ENCODE measurements at regions not wholly inside any gene's neighbourhood (a gene's known extent, or its start where the extent isn't known, plus 50 kb on each side); places are given as distances from the start of the nearest gene placed in this dataset.

GRCh38 chr2:23134726-23135125 is 250.3 kb upstream of the KLHL29 start:
- peaks cover 0 to 3% of the 10 kb centered on the region in 2 donors for H3K27me3 Mint-ChIP-seq (ENCODE audit: low read depth in 2 of 2)
- no peaks in the 10 kb centered on the region for H3K36me3 Mint-ChIP-seq
- no peak overlapping the region for H3K27ac Mint-ChIP-seq
- Histone ChIP-seq H3K4me3 (ENCODE audit: low read length) (no peak overlapping the region), H3K27ac (ENCODE audit: low read length) (no peak overlapping the region), H3K36me3 (ENCODE audit: control insufficient read depth, insufficient read depth, low read length) (no peaks in the 10 kb centered on the region), H3K4me1 (ENCODE audit: control insufficient read depth, insufficient read depth, low read length) (no peaks in the 10 kb centered on the region), H3K9me3 (ENCODE audit: control insufficient read depth, insufficient read depth, low read length) (no peaks in the 10 kb centered on the region), H3K27me3 (ENCODE audit: control insufficient read depth, insufficient read depth, low read length) (no peaks in the 10 kb centered on the region)
- no peaks in the 10 kb centered on the region for H3K4me1 Mint-ChIP-seq
- intact Hi-C loops (cut with micrococcal nuclease), result no loop called here
- peaks cover 0 to 5% of the 10 kb centered on the region in 2 donors for H3K9me3 Mint-ChIP-seq
- no peak overlapping the region for H3K4me3 Mint-ChIP-seq
- DNase-seq, result no peak
- TF ChIP-seq, protein P1, sequence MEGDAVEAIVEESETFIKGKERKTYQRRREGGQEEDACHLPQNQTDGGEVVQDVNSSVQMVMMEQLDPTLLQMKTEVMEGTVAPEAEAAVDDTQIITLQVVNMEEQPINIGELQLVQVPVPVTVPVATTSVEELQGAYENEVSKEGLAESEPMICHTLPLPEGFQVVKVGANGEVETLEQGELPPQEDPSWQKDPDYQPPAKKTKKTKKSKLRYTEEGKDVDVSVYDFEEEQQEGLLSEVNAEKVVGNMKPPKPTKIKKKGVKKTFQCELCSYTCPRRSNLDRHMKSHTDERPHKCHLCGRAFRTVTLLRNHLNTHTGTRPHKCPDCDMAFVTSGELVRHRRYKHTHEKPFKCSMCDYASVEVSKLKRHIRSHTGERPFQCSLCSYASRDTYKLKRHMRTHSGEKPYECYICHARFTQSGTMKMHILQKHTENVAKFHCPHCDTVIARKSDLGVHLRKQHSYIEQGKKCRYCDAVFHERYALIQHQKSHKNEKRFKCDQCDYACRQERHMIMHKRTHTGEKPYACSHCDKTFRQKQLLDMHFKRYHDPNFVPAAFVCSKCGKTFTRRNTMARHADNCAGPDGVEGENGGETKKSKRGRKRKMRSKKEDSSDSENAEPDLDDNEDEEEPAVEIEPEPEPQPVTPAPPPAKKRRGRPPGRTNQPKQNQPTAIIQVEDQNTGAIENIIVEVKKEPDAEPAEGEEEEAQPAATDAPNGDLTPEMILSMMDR (IDR thresholded peaks at IDR 0.05), result no peak
- no peak for ATAC-seq
- 68% methylated on average over 1 of the region's 1 CpG for WGBS (ENCODE audit: insufficient coverage)

GRCh38 chr2:23135481-23136100 is 249.4 kb upstream of the KLHL29 start:
- intact Hi-C loops (cut with micrococcal nuclease), result no loop called here
- TF ChIP-seq, protein P1 (IDR thresholded peaks at IDR 0.05), result no peak
- ATAC-seq (no peak), DNase-seq (no peak)
- H3K36me3 Mint-ChIP-seq, result no peaks in the 10 kb centered on the region
- no peaks in the 10 kb centered on the region for H3K27me3 ChIP-seq (ENCODE audit: control insufficient read depth, insufficient read depth, low read length)
- WGBS (ENCODE audit: insufficient coverage), result 39% methylated on average over 9 of the region's 9 CpGs
- no peaks in the 10 kb centered on the region for H3K9me3 ChIP-seq (ENCODE audit: control insufficient read depth, insufficient read depth, low read length)
- no peak overlapping the region for H3K27ac Mint-ChIP-seq
- no peak overlapping the region for H3K27ac ChIP-seq (ENCODE audit: low read length)
- H3K4me3 Mint-ChIP-seq, result no peak overlapping the region
- H3K4me1 Mint-ChIP-seq, result no peaks in the 10 kb centered on the region
- H3K4me1 ChIP-seq (ENCODE audit: control insufficient read depth, insufficient read depth, low read length), result no peaks in the 10 kb centered on the region
- peaks cover 0 to 3% of the 10 kb centered on the region in 2 donors for H3K27me3 Mint-ChIP-seq (ENCODE audit: low read depth in 2 of 2)
- no peaks in the 10 kb centered on the region for H3K36me3 ChIP-seq (ENCODE audit: control insufficient read depth, insufficient read depth, low read length)
- no peak overlapping the region for H3K4me3 ChIP-seq (ENCODE audit: low read length)
- H3K9me3 Mint-ChIP-seq, result peaks cover 0 to 3% of the 10 kb centered on the region in 2 donors

- Mint-ChIP-seq H3K9me3 (peaks cover 0 to 3% of the 10 kb centered on the region in 2 donors), H3K27ac (no peak overlapping the region), H3K36me3 (no peaks in the 10 kb centered on the region), H3K27me3 (ENCODE audit: low read depth in 2 of 2) (peaks cover 0 to 3% of the 10 kb centered on the region in 2 donors), H3K4me3 (no peak overlapping the region), H3K4me1 (no peaks in the 10 kb centered on the region)
- ATAC-seq, result no peak
- no peak for DNase-seq
- no peaks in the 10 kb centered on the region for H3K4me1 ChIP-seq (ENCODE audit: control insufficient read depth, insufficient read depth, low read length)
- TF ChIP-seq, protein P1 (IDR thresholded peaks at IDR 0.05), result no peak
- H3K4me3 ChIP-seq (ENCODE audit: low read length), result no peak overlapping the region
- WGBS (ENCODE audit: insufficient coverage), result 79% methylated on average over 2 of the region's 2 CpGs
- no peaks in the 10 kb centered on the region for H3K36me3 ChIP-seq (ENCODE audit: control insufficient read depth, insufficient read depth, low read length)
- no peaks in the 10 kb centered on the region for H3K9me3 ChIP-seq (ENCODE audit: control insufficient read depth, insufficient read depth, low read length)
- intact Hi-C loops (cut with micrococcal nuclease), result no loop called here
- no peaks in the 10 kb centered on the region for H3K27me3 ChIP-seq (ENCODE audit: control insufficient read depth, insufficient read depth, low read length)
- no peak overlapping the region for H3K27ac ChIP-seq (ENCODE audit: low read length)
Observed at GRCh38 chr2:23137166-23137565, 247.8 kb upstream of the KLHL29 start.

DNA sequence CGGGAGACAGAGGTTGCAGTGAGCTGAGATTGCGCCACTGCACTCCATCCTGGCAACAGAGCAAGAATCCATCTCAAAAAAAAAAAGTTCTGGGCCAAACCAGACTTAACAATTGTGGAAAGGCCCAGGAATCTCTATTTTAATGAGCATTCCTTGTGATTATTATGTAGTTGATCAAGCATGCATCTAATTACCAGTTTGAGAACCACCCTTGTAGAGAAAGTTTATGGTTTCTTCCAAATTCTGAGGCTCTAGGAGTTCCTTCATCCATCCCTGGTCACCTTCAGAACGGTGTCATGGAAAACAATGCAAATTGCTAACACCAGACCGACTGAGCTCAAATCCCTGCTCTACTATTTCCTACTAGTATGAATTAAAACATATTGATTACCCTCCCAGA is 246.3 kb upstream of the KLHL29 start:
- H3K27me3 Mint-ChIP-seq (ENCODE audit: low read depth in 2 of 2), result peaks cover 0 to 3% of the 10 kb centered on the region in 2 donors
- no peaks in the 10 kb centered on the region for H3K4me1 Mint-ChIP-seq
- TF ChIP-seq, protein P1 (IDR thresholded peaks at IDR 0.05), result no peak
- H3K36me3 Mint-ChIP-seq, result no peaks in the 10 kb centered on the region
- no peaks in the 10 kb centered on the region for H3K9me3 ChIP-seq (ENCODE audit: control insufficient read depth, insufficient read depth, low read length)
- DNase-seq (no peak), ATAC-seq (no peak)
- peaks cover 0 to 2% of the 10 kb centered on the region in 2 donors for H3K9me3 Mint-ChIP-seq
- intact Hi-C loops (cut with micrococcal nuclease), result no loop called here
- WGBS (ENCODE audit: insufficient coverage), result 71% methylated on average over 4 of the region's 4 CpGs
- no peak overlapping the region for H3K4me3 ChIP-seq (ENCODE audit: low read length)
- no peaks in the 10 kb centered on the region for H3K4me1 ChIP-seq (ENCODE audit: control insufficient read depth, insufficient read depth, low read length)
- no peaks in the 10 kb centered on the region for H3K36me3 ChIP-seq (ENCODE audit: control insufficient read depth, insufficient read depth, low read length)
- no peak overlapping the region for H3K27ac Mint-ChIP-seq
- H3K4me3 Mint-ChIP-seq, result no peak overlapping the region
- no peak overlapping the region for H3K27ac ChIP-seq (ENCODE audit: low read length)
- H3K27me3 ChIP-seq (ENCODE audit: control insufficient read depth, insufficient read depth, low read length), result no peaks in the 10 kb centered on the region
